GM21360 (cell line): ENCODE measurements at regions not wholly inside any gene's neighbourhood (a gene's known extent, or its start where the extent isn't known, plus 50 kb on each side); places are given as distances from the start of the nearest gene placed in this dataset.
A peak's percentile ranks its signal among the peaks of the same experiment; 100 is the strongest.
"Not testable (repeated sequence)": the region's sequence is repeated elsewhere in the genome, so short reads cannot be mapped to it uniquely, and the experiment has no call there.

ENCODE experiments used
- ATAC-seq: cut with Tn5 transposase; IDR thresholded peaks from one replicate; pipeline ENCODE4 v1.9.1; 2021; ENCODE audit warnings: mild to moderate bottlenecking, moderate library complexity; ENCODE audit not compliant: unreplicated experiment

- ATAC-seq = not testable (repeated sequence)
These were observed 63.8 kb downstream of the NSUN5 start for GRCh38 chr7:73244782-73245311.

GRCh38 chr7:73234994-73235717 lies 73.5 kb downstream of the NSUN5 start:
- ATAC-seq = peak; percentile 89

GRCh38 chr7:73225745-73226144 lies 82.9 kb downstream of the NSUN5 start:
- not testable (repeated sequence) for ATAC-seq

- not testable (repeated sequence) for ATAC-seq
These were observed 86.9 kb downstream of the NSUN5 start for GRCh38 chr7:73221724-73222123.

GRCh38 chr7:73220766-73221370 lies 87.8 kb downstream of the NSUN5 start:
- peak; percentile 22 for ATAC-seq

- ATAC-seq = peak; percentile 66
These were observed 88.3 kb downstream of the NSUN5 start for GRCh38 chr7:73220357-73220756.

GRCh38 chr7:73218802-73219201 lies 89.8 kb downstream of the NSUN5 start:
- not testable (repeated sequence) for ATAC-seq

GRCh38 chr7:73216046-73216675 lies 92.5 kb downstream of the NSUN5 start:
- ATAC-seq = not testable (repeated sequence)

GRCh38 chr7:73215232-73215631 lies 93.4 kb downstream of the NSUN5 start:
- ATAC-seq = not testable (repeated sequence)

GRCh38 chr7:73214471-73214870 lies 94.2 kb downstream of the NSUN5 start:
- ATAC-seq = not testable (repeated sequence)

GRCh38 chr7:73213076-73213475 lies 95.5 kb downstream of the NSUN5 start:
- not testable (repeated sequence) for ATAC-seq

- ATAC-seq = not testable (repeated sequence)
These were observed 103.0 kb downstream of the NSUN5 start for GRCh38 chr7:73205594-73205993.

GRCh38 chr7:73204898-73205297 lies 103.7 kb downstream of the NSUN5 start:
- not testable (repeated sequence) for ATAC-seq

- not testable (repeated sequence) for ATAC-seq
These were observed 105.3 kb downstream of the NSUN5 start for GRCh38 chr7:73203312-73203711.

GRCh38 chr7:73201264-73201663 lies 107.4 kb downstream of the NSUN5 start:
- ATAC-seq = not testable (repeated sequence)

GRCh38 chr7:73200518-73201099 lies 108.0 kb downstream of the NSUN5 start:
- ATAC-seq = not testable (repeated sequence)

GRCh38 chr7:73193991-73194390 lies 108.2 kb upstream of the SPDYE9 start:
- ATAC-seq = not testable (repeated sequence)

- not testable (repeated sequence) for ATAC-seq
These were observed 104.8 kb upstream of the SPDYE9 start for GRCh38 chr7:73190483-73191155.

GRCh38 chr7:73188287-73188686 lies 102.4 kb upstream of the SPDYE9 start:
- not testable (repeated sequence) for ATAC-seq

- ATAC-seq = not testable (repeated sequence)
These were observed 100.9 kb upstream of the SPDYE9 start for GRCh38 chr7:73186589-73187309.
